ENCODE measurements at regions not wholly inside any gene's neighbourhood (a gene's known extent, or its start where the extent isn't known, plus 50 kb on each side); places are given as distances from the start of the nearest gene placed in this dataset.

GRCh38 chr6:40954446-40955177 is 84.4 kb downstream of the UNC5CL start (continued):
- no peak for TF ChIP-seq ZNF407 (CRISPR knock-in tag; IDR thresholded peaks at IDR 0.05; ENCODE audit: not compliant biosample characterization)
- no peak for TF ChIP-seq TFDP2 (CRISPR knock-in tag; IDR thresholded peaks at IDR 0.05)
- no peak for TF ChIP-seq EEA1 (CRISPR knock-in tag; IDR thresholded peaks at IDR 0.05; ENCODE audit: borderline replicate concordance)
- no peak for TF ChIP-seq ZBTB49 (CRISPR knock-in tag; IDR thresholded peaks at IDR 0.05; ENCODE audit: borderline replicate concordance)
- no peak for TF ChIP-seq FOXO4 (CRISPR knock-in tag; conservative IDR thresholded peaks at IDR 0.05)
- TF ChIP-seq ZNF468 (CRISPR knock-in tag; IDR thresholded peaks at IDR 0.05), result no peak
- TF ChIP-seq MLX (CRISPR knock-in tag; IDR thresholded peaks at IDR 0.05), result no peak
- TF ChIP-seq ZNF557 (CRISPR knock-in tag; IDR thresholded peaks at IDR 0.05), result no peak
- no peak for TF ChIP-seq KDM2A (CRISPR knock-in tag; IDR thresholded peaks at IDR 0.05; ENCODE audit: borderline replicate concordance, low read depth)
